Middle frontal gyrus (tissue), 1 donor: ENCODE measurements at regions not wholly inside any gene's neighbourhood (a gene's known extent, or its start where the extent isn't known, plus 50 kb on each side); places are given as distances from the start of the nearest gene placed in this dataset.

ENCODE experiments used
- DNase-seq: peaks from one replicate; pipeline ENCODE4 v3.0.0-alpha.2; 2015; ENCODE audit warnings: low spot score; ENCODE audit errors: extremely low spot score

GRCh38 chr12:113658006-113658655 is 186.5 kb upstream of the LHX5 start:
- no peak for DNase-seq

- no peak for DNase-seq
These were observed 184.2 kb upstream of the LHX5 start for GRCh38 chr12:113655919-113656318.

- DNase-seq, result no peak
These were observed 183.8 kb upstream of the LHX5 start for GRCh38 chr12:113655479-113655878.

GRCh38 chr12:113651662-113652061 is 180.0 kb upstream of the LHX5 start:
- DNase-seq, result no peak

GRCh38 chr12:113650476-113650875 is 178.8 kb upstream of the LHX5 start:
- DNase-seq, result no peak

- DNase-seq, result no peak
These were observed 177.7 kb upstream of the LHX5 start for GRCh38 chr12:113649256-113649830.

GRCh38 chr12:113647048-113647447 is 175.4 kb upstream of the LHX5 start:
- DNase-seq, result no peak

- DNase-seq, result no peak
These were observed 173.9 kb upstream of the LHX5 start for GRCh38 chr12:113645603-113646002.

GRCh38 chr12:113645183-113645582 is 173.5 kb upstream of the LHX5 start:
- no peak for DNase-seq

GRCh38 chr12:113643177-113643974 is 171.7 kb upstream of the LHX5 start:
- DNase-seq, result no peak

- no peak for DNase-seq
These were observed 171.0 kb upstream of the LHX5 start for GRCh38 chr12:113642672-113643071.

- no peak for DNase-seq
These were observed 170.5 kb upstream of the LHX5 start for GRCh38 chr12:113642216-113642615.

- no peak for DNase-seq
These were observed 169.9 kb upstream of the LHX5 start for GRCh38 chr12:113641426-113642030.

- no peak for DNase-seq
These were observed 169.2 kb upstream of the LHX5 start for GRCh38 chr12:113640837-113641236.

- no peak for DNase-seq
These were observed 167.8 kb upstream of the LHX5 start for GRCh38 chr12:113639474-113639873.

GRCh38 chr12:113638460-113638775 is 166.7 kb upstream of the LHX5 start:
- DNase-seq, result no peak

- no peak for DNase-seq
These were observed 163.3 kb upstream of the LHX5 start for GRCh38 chr12:113634982-113635381.

GRCh38 chr12:113634474-113634873 is 162.8 kb upstream of the LHX5 start:
- DNase-seq, result no peak

- DNase-seq, result no peak
These were observed 162.1 kb upstream of the LHX5 start for GRCh38 chr12:113633678-113634332.

GRCh38 chr12:113630625-113631024 is 159.0 kb upstream of the LHX5 start:
- DNase-seq, result no peak

- no peak for DNase-seq
These were observed 153.8 kb upstream of the LHX5 start for GRCh38 chr12:113625499-113625898.

- DNase-seq, result no peak
These were observed 150.7 kb upstream of the LHX5 start for GRCh38 chr12:113622410-113622809.
